Right lobe of liver (tissue), 6 donors: ENCODE measurements at regions not wholly inside any gene's neighbourhood (a gene's known extent, or its start where the extent isn't known, plus 50 kb on each side); places are given as distances from the start of the nearest gene placed in this dataset.
A peak's percentile ranks its signal among the peaks of the same experiment; 100 is the strongest.

Experiments used
- ATAC-seq, 4 donors: fragments of 200-7000 bp; cut with Tn5 transposase; one replicate each; pipeline ENCODE4 v1.9.1; 2020; ENCODE audit warnings: mild to moderate bottlenecking in 4 of 4, moderate library complexity in 4 of 4
- DNase-seq, 3 donors: peaks; one replicate each; pipeline ENCODE4 v3.0.0-alpha.2; 2020
- H3K27ac ChIP-seq, 3 donors: fragments of 200-600 bp; one replicate each; pipeline ENCODE4 v1.8.0; 2022
- H3K27me3 ChIP-seq, 2 donors: fragments of 200-600 bp; one replicate each; pipeline ENCODE4 v1.8.0; 2022
- H3K36me3 ChIP-seq, 4 donors: fragments of 200-600 bp; sonication (generic) in 1 of 4; one replicate each; pipeline versions ENCODE4 v1.5.1 to v1.8.0; 2017 to 2022; ENCODE audit warnings: control low read depth in 1 of 4
- H3K4me1 ChIP-seq, 4 donors: fragments of 200-600 bp; sonication (generic) in 1 of 4; one replicate each; pipeline versions ENCODE4 v1.5.1 to v1.8.0; 2017 to 2022; ENCODE audit warnings: control low read depth in 1 of 4
- H3K4me3 ChIP-seq, 3 donors: fragments of 200-600 bp; one replicate each; pipeline ENCODE4 v1.8.0; 2022
- H3K9me3 ChIP-seq, 4 donors: fragments of 200-600 bp; sonication (generic) in 1 of 4; one replicate each; pipeline versions ENCODE4 v1.5.1 to v1.8.0; 2017 to 2022; ENCODE audit warnings: control low read depth in 1 of 4
- POLR2A ChIP-seq: fragments of 450-650 bp; IDR thresholded peaks from one replicate; pipeline ENCODE4 v1.6.1; 2017; ENCODE audit warnings: antibody characterized with exemption, mild to moderate bottlenecking
- WGBS: methylation state at CpG from one replicate; pipeline ENCODE4 v1.1.6; 2018; ENCODE audit warnings: low coverage, low lambda C conversion rate; ENCODE audit not compliant: insufficient coverage; ENCODE audit errors: missing lambda C conversion rate; 5-methylcytosine and 5-hydroxymethylcytosine counted together
- intact Hi-C, 2 donors: fragments of 100-400 bp; cut with DNase I; formaldehyde crosslinking; loops; one replicate each; pipeline versions ENCODE4 v1.11.2 to v1.14.1; 2022
- TF ChIP-seq, protein P1 (sequence below), 4 donors: fragments of 200-600 bp in 3 of 4; fragments of 450-650 bp in 1 of 4; IDR thresholded peaks; one replicate each; pipeline versions ENCODE4 v1.5.1 to v1.8.0; 2016 to 2022; ENCODE audit warnings: antibody characterized with exemption in 4 of 4, mild to moderate bottlenecking in 2 of 4
- donor health status: DM: no; HTN: yes; CAD: no.
- donor health status: DM: no; HTN: no; CAD: no.
- donor health status: DM: no; HTN: no; CAD: no.
- donor health status: DM: no; HTN: yes; CAD: no.
- donor health status: DM: no; HTN: yes; CAD: no.

DNA sequence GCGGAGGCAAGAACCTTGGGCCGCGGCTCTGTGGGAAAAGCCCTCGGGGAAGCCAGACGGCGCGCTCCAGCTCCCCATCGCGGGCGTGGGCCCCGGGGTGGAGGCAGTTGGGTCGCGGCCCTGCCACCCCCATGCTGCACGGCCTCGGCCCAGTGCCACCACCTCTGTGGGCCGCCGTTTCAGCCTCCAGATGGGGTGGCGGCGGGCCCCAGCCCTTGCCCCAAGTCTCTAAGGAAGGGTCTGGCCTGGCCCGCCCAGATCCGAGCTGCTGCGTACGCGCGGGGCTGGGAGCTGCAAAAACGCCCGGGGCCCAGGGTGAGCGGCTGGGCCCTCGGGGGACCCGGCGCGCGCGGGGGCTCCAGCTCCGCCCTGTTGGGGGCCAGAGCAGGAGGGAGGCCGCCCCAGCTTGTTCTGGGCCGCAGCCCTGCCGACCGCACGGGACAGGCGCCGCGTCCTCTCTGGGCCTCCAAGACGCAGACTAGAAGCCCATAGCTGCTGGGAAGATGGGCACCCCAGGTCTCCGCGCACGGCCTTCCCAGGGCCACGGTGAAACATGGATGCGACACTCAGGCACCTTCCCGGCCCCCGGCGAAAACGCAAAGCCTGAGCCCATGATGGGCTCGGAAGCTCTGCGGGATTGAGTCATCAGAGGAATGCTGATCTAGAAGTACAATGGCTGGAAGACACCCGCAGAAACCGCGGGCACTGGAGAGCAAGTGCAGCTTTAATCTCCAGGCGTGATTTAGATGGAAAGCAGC lies 110.1 kb downstream of the KCTD15 start:
- Histone ChIP-seq H3K9me3 (no peaks in the 10 kb centered on the region), H3K4me3 (peak overlapping the region; percentile 47 to 58 (median 51)), H3K27me3 (no peaks in the 10 kb centered on the region), H3K36me3 (no peaks in the 10 kb centered on the region), H3K4me1 (peaks cover 0 to 14% (median 0%) of the 10 kb centered on the region in 4 donors), H3K27ac (peak overlapping the region in 2 of 3 donors; percentile 73)
- intact Hi-C loops: no loop called here
- 0% methylated on average over 1 of the region's 59 CpGs for WGBS
- ATAC-seq (peak; percentile 6 to 34 (median 30)), DNase-seq (peak in 1 of 3 donors; percentile 24)
- TF ChIP-seq, protein P1, sequence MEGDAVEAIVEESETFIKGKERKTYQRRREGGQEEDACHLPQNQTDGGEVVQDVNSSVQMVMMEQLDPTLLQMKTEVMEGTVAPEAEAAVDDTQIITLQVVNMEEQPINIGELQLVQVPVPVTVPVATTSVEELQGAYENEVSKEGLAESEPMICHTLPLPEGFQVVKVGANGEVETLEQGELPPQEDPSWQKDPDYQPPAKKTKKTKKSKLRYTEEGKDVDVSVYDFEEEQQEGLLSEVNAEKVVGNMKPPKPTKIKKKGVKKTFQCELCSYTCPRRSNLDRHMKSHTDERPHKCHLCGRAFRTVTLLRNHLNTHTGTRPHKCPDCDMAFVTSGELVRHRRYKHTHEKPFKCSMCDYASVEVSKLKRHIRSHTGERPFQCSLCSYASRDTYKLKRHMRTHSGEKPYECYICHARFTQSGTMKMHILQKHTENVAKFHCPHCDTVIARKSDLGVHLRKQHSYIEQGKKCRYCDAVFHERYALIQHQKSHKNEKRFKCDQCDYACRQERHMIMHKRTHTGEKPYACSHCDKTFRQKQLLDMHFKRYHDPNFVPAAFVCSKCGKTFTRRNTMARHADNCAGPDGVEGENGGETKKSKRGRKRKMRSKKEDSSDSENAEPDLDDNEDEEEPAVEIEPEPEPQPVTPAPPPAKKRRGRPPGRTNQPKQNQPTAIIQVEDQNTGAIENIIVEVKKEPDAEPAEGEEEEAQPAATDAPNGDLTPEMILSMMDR (IDR thresholded peaks at IDR 0.05): no peak
- no peak for TF ChIP-seq POLR2A

GRCh38 chr19:33910922-33911321 lies 114.3 kb downstream of the KCTD15 start:
- H3K9me3 ChIP-seq: no peaks in the 10 kb centered on the region

GRCh38 chr19:33914599-33914998 lies 117.9 kb downstream of the KCTD15 start:
- intact Hi-C loops: no loop called here
- H3K9me3 ChIP-seq: no peaks in the 10 kb centered on the region
- TF ChIP-seq, protein P1 (IDR thresholded peaks at IDR 0.05): no peak
- no peaks in the 10 kb centered on the region for H3K4me1 ChIP-seq
- no peak for ATAC-seq
- no peak for DNase-seq
- no peaks in the 10 kb centered on the region for H3K27me3 ChIP-seq
- H3K36me3 ChIP-seq: no peaks in the 10 kb centered on the region
- WGBS: 26% methylated on average over 8 of the region's 9 CpGs
- no peak overlapping the region for H3K27ac ChIP-seq
- H3K4me3 ChIP-seq: no peak overlapping the region

More at GRCh38 chr19:33910922-33911321, 114.3 kb downstream of the KCTD15 start:
- ATAC-seq (no peak), DNase-seq (no peak)
- Histone ChIP-seq H3K4me3 (no peak overlapping the region), H3K27me3 (no peaks in the 10 kb centered on the region), H3K36me3 (no peaks in the 10 kb centered on the region), H3K27ac (no peak overlapping the region), H3K4me1 (peaks cover 0 to 3% (median 0%) of the 10 kb centered on the region in 4 donors)
- TF ChIP-seq POLR2A: no peak
- TF ChIP-seq, protein P1 (IDR thresholded peaks at IDR 0.05): no peak
- intact Hi-C loops: no loop called here
- WGBS: 63% methylated on average over 7 of the region's 7 CpGs

DNA sequence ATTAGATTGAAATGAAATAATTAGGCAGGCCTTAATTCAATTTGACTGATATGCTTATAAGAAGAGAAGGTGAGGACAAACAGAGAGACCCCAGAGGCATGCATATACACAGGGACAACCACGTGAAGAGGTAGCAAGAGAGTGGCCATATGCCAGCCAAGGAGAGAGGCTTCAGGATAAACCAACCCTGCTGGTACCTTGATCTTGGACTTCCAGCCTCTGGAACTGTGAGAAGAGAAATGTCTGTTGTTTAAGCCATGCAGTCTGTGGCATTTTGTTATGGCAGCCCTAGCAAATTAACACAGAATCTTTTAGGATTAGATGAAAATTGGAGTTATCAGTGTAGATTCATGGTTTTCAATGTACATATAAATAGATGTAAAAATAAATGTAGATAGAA lies 120.1 kb downstream of the KCTD15 start:
- H3K4me3 ChIP-seq: no peak overlapping the region
- H3K9me3 ChIP-seq: no peaks in the 10 kb centered on the region
- TF ChIP-seq, protein P1 (IDR thresholded peaks at IDR 0.05): no peak
- TF ChIP-seq POLR2A: no peak
- no peaks in the 10 kb centered on the region for H3K36me3 ChIP-seq
- no peak overlapping the region for H3K27ac ChIP-seq
- no peaks in the 10 kb centered on the region for H3K27me3 ChIP-seq
- WGBS: 60% methylated on average over 1 of the region's 1 CpG
- DNase-seq (no peak), ATAC-seq (no peak)
- intact Hi-C loops: no loop called here
- H3K4me1 ChIP-seq: no peaks in the 10 kb centered on the region
